NAMALWA (cell line): ENCODE measurements at regions not wholly inside any gene's neighbourhood (a gene's known extent, or its start where the extent isn't known, plus 50 kb on each side); places are given as distances from the start of the nearest gene placed in this dataset.

Experiments
- DNase-seq: peaks from one replicate; pipeline ENCODE4 v3.0.0-alpha.2; 2015; ENCODE audit warnings: low spot score

- no peak for DNase-seq
Measured at GRCh38 chr4:18859468-18859867, 837.9 kb upstream of the LCORL start.

- DNase-seq = no peak
Measured at GRCh38 chr4:18858229-18858922, 836.8 kb upstream of the LCORL start.

- DNase-seq = no peak
Measured at GRCh38 chr4:18850867-18851266, 829.3 kb upstream of the LCORL start.

- no peak for DNase-seq
Measured at GRCh38 chr4:18847249-18847890, 825.8 kb upstream of the LCORL start.

GRCh38 chr4:18846313-18846712, 824.8 kb upstream of the LCORL start:
- no peak for DNase-seq

GRCh38 chr4:18844726-18845125, 823.2 kb upstream of the LCORL start:
- DNase-seq = no peak

GRCh38 chr4:18842431-18842830, 820.9 kb upstream of the LCORL start:
- DNase-seq = no peak

GRCh38 chr4:18840481-18840880, 818.9 kb upstream of the LCORL start:
- DNase-seq = no peak

- no peak for DNase-seq
Measured at GRCh38 chr4:18816228-18816895, 794.8 kb upstream of the LCORL start.

GRCh38 chr4:18815779-18816173, 794.2 kb upstream of the LCORL start:
- DNase-seq = no peak

GRCh38 chr4:18815081-18815778, 793.7 kb upstream of the LCORL start:
- no peak for DNase-seq

- DNase-seq = no peak
Measured at GRCh38 chr4:18813771-18814170, 792.2 kb upstream of the LCORL start.

GRCh38 chr4:18813055-18813454, 791.5 kb upstream of the LCORL start:
- no peak for DNase-seq

- no peak for DNase-seq
Measured at GRCh38 chr4:18803781-18804180, 782.2 kb upstream of the LCORL start.

GRCh38 chr4:18798123-18798522, 776.6 kb upstream of the LCORL start:
- DNase-seq = no peak

GRCh38 chr4:18795794-18796193, 774.2 kb upstream of the LCORL start:
- no peak for DNase-seq

- no peak for DNase-seq
Measured at GRCh38 chr4:18777190-18777930, 755.8 kb upstream of the LCORL start.

GRCh38 chr4:18767921-18768320, 746.4 kb upstream of the LCORL start:
- DNase-seq = no peak

GRCh38 chr4:18756671-18757070, 735.1 kb upstream of the LCORL start:
- no peak for DNase-seq

- no peak for DNase-seq
Measured at GRCh38 chr4:18754180-18754579, 732.6 kb upstream of the LCORL start.

- DNase-seq = no peak
Measured at GRCh38 chr4:18751083-18751482, 729.5 kb upstream of the LCORL start.

- no peak for DNase-seq
Measured at GRCh38 chr4:18749391-18749790, 727.8 kb upstream of the LCORL start.
